Stomach (tissue), 8 donors: ENCODE measurements at regions not wholly inside any gene's neighbourhood (a gene's known extent, or its start where the extent isn't known, plus 50 kb on each side); places are given as distances from the start of the nearest gene placed in this dataset.

Experiments
- DNase-seq, 2 donors: peaks; one replicate each; pipeline versions ENCODE4 v3.0.0 to v3.0.0-alpha.2; 2013 to 2019
- H3K27ac ChIP-seq, 5 donors: fragments of 200-600 bp in 4 of 5; sonication (generic) in 4 of 5; one replicate each; pipeline ENCODE4 v1.5.1; 2013 to 2019; ENCODE audit warnings: mild to moderate bottlenecking in 1 of 5, moderate library complexity in 1 of 5
- H3K27me3 ChIP-seq, 3 donors: fragments of 200-600 bp; sonication (generic); one replicate each; pipeline ENCODE4 v1.5.1; 2017 to 2019; ENCODE audit warnings: mixed run types in 1 of 3
- H3K36me3 ChIP-seq, 4 donors: fragments of 200-600 bp; sonication (generic); 1 replicate in 3 of 4; 2 replicates in 1 of 4; pipeline ENCODE4 v1.5.1; 2016 to 2019
- H3K4me1 ChIP-seq, 4 donors: fragments of 200-600 bp; sonication (generic); one replicate each; pipeline ENCODE4 v1.5.1; 2016 to 2019
- H3K4me3 ChIP-seq, 4 donors: fragments of 200-600 bp; sonication (generic) in 3 of 4; one replicate each; pipeline ENCODE4 v1.5.1; 2016 to 2019; ENCODE audit warnings: mild to moderate bottlenecking in 1 of 4
- H3K9me3 ChIP-seq, 4 donors: fragments of 200-600 bp; sonication (generic); one replicate each; pipeline ENCODE4 v1.5.1; 2016 to 2019
- CTCF ChIP-seq, 7 experiments: fragments of 450-650 bp in 4 of 7; fragments of 200-600 bp in 3 of 7; sonication (generic) in 3 of 7; IDR thresholded peaks; one replicate each; pipeline ENCODE4 v1.5.1; 2016 to 2019; ENCODE audit warnings: antibody characterized with exemption in 7 of 7, control low read depth in 2 of 7, mild to moderate bottlenecking in 1 of 7
- EP300 ChIP-seq: sonication (generic); formaldehyde crosslinking; IDR thresholded peaks from one replicate; pipeline ENCODE4 v1.6.1; 2017; ENCODE audit warnings: antibody characterized with exemption
- POLR2A ChIP-seq, 4 donors: fragments of 450-650 bp; IDR thresholded peaks; one replicate each; pipeline ENCODE4 v1.6.1; 2016; ENCODE audit warnings: antibody characterized with exemption in 4 of 4, control low read depth in 2 of 4, mild to moderate bottlenecking in 1 of 4, moderate library complexity in 1 of 4
- POLR2AphosphoS5 ChIP-seq, 3 donors: sonication (generic); formaldehyde crosslinking; IDR thresholded peaks; one replicate each; pipeline ENCODE4 v1.6.1; 2016; ENCODE audit warnings: antibody characterized with exemption in 3 of 3
- WGBS, 5 donors: extraction: QIAGEN DNeasy Blood & Tissue Kit in 3 of 5; methylation state at CpG; one replicate each; pipeline versions ENCODE4 v1.1.5 to v1.1.7; 2013 to 2018; 5-methylcytosine and 5-hydroxymethylcytosine counted together
- intact Hi-C: fragments of 100-400 bp; cut with DNase I; formaldehyde crosslinking; loops from one replicate; pipeline ENCODE4 v1.15.1; 2023; ENCODE audit warnings: low total_unique reads
- donor health status: healthy with polysubstance abuse.
- donor health status: Bipolar disorder and iron deficiency.
- donor health status: healthy.

- no peaks in the 10 kb centered on the region for H3K9me3 ChIP-seq
- H3K4me3 ChIP-seq = no peak overlapping the region
- no peak overlapping the region for H3K27ac ChIP-seq
- 77 to 84% (median 83%) methylated on average over 8 of the region's 8 CpGs for WGBS, 5 donors
- no peaks in the 10 kb centered on the region for H3K36me3 ChIP-seq
- intact Hi-C loops = no loop called here
- TF ChIP-seq CTCF (IDR thresholded peaks at IDR 0.05) (no peak), POLR2A (IDR thresholded peaks at IDR 0.05) (no peak), POLR2AphosphoS5 (IDR thresholded peaks at IDR 0.05) (no peak), EP300 (no peak)
- no peak for DNase-seq
- H3K27me3 ChIP-seq = no peaks in the 10 kb centered on the region
- no peaks in the 10 kb centered on the region for H3K4me1 ChIP-seq
Observed at GRCh38 chr6:105619971-105620741, 217.3 kb upstream of the PREP start.

- Histone ChIP-seq H3K27me3 (no peaks in the 10 kb centered on the region), H3K36me3 (no peaks in the 10 kb centered on the region), H3K4me1 (no peaks in the 10 kb centered on the region), H3K27ac (no peak overlapping the region), H3K9me3 (no peaks in the 10 kb centered on the region), H3K4me3 (no peak overlapping the region)
- TF ChIP-seq EP300 (no peak), POLR2AphosphoS5 (IDR thresholded peaks at IDR 0.05) (no peak), CTCF (IDR thresholded peaks at IDR 0.05) (no peak), POLR2A (IDR thresholded peaks at IDR 0.05) (no peak)
- no peak for DNase-seq
- intact Hi-C loops = no loop called here
- WGBS, 5 donors = 55 to 97% (median 92%) methylated on average over 1 of the region's 1 CpG
Observed at GRCh38 chr6:105618247-105618646, 215.4 kb upstream of the PREP start.

- DNase-seq = no peak
- Histone ChIP-seq H3K36me3 (no peaks in the 10 kb centered on the region), H3K4me1 (peaks cover 0 to 4% (median 0%) of the 10 kb centered on the region in 4 donors), H3K27me3 (no peaks in the 10 kb centered on the region), H3K9me3 (no peaks in the 10 kb centered on the region), H3K27ac (no peak overlapping the region), H3K4me3 (no peak overlapping the region)
- TF ChIP-seq EP300 (no peak), POLR2A (IDR thresholded peaks at IDR 0.05) (no peak), CTCF (IDR thresholded peaks at IDR 0.05) (no peak), POLR2AphosphoS5 (IDR thresholded peaks at IDR 0.05) (no peak)
- intact Hi-C loops = no loop called here
Observed at GRCh38 chr6:105616521-105616920, 213.6 kb upstream of the PREP start.

GRCh38 chr6:105611606-105612005 lies 208.7 kb upstream of the PREP start:
- Histone ChIP-seq H3K27ac (no peak overlapping the region), H3K4me1 (peaks cover 0 to 8% (median 2%) of the 10 kb centered on the region in 4 donors), H3K27me3 (no peaks in the 10 kb centered on the region), H3K9me3 (no peaks in the 10 kb centered on the region), H3K36me3 (no peaks in the 10 kb centered on the region), H3K4me3 (no peak overlapping the region)
- intact Hi-C loops = no loop called here
- DNase-seq = no peak
- TF ChIP-seq CTCF (IDR thresholded peaks at IDR 0.05) = no peak
- TF ChIP-seq EP300 = no peak
- TF ChIP-seq POLR2AphosphoS5 (IDR thresholded peaks at IDR 0.05) = no peak
- no peak for TF ChIP-seq POLR2A (IDR thresholded peaks at IDR 0.05)
- 32 to 52% (median 48%) methylated on average over 2 of the region's 2 CpGs for WGBS, 5 donors
